Ishikawa (cell line): ENCODE measurements at regions not wholly inside any gene's neighbourhood (a gene's known extent, or its start where the extent isn't known, plus 50 kb on each side); places are given as distances from the start of the nearest gene placed in this dataset.

Experiments used
- CEBPB ChIP-seq: IDR thresholded peaks from 2 replicates; pipeline ENCODE4 v1.6.1; 2012
- CREB1 ChIP-seq: IDR thresholded peaks from 2 replicates; pipeline ENCODE4 v1.6.1; 2012; ENCODE audit warnings: low read depth
- EGR1 ChIP-seq: IDR thresholded peaks from 2 replicates; pipeline ENCODE4 v1.6.1; 2012
- EP300 ChIP-seq: IDR thresholded peaks from 2 replicates; pipeline ENCODE4 v1.6.1; 2012; ENCODE audit warnings: borderline replicate concordance
- FOXM1 ChIP-seq: IDR thresholded peaks from 2 replicates; pipeline ENCODE4 v1.6.1; 2012; ENCODE audit warnings: low read depth, borderline replicate concordance
- NFIC ChIP-seq: IDR thresholded peaks from 2 replicates; pipeline ENCODE4 v1.6.1; 2012
- RAD21 ChIP-seq: IDR thresholded peaks from 2 replicates; pipeline ENCODE4 v1.6.1; 2012; ENCODE audit warnings: low read depth
- TAF1 ChIP-seq: IDR thresholded peaks from 2 replicates; pipeline ENCODE4 v1.6.1; 2012; ENCODE audit warnings: low read depth, mild to moderate bottlenecking
- TCF12 ChIP-seq: IDR thresholded peaks from 2 replicates; pipeline ENCODE4 v1.6.1; 2012; ENCODE audit warnings: low read depth
- TEAD4 ChIP-seq: IDR thresholded peaks from 2 replicates; pipeline ENCODE4 v1.6.1; 2012
- YY1 ChIP-seq: IDR thresholded peaks from 2 replicates; pipeline ENCODE4 v1.6.1; 2012; ENCODE audit warnings: low read depth
- ZBTB7A ChIP-seq: IDR thresholded peaks from 2 replicates; pipeline ENCODE4 v1.6.1; 2012; ENCODE audit warnings: low read depth
- TF ChIP-seq, protein P1 (sequence below): IDR thresholded peaks from 2 replicates; pipeline ENCODE4 v1.6.1; 2012; ENCODE audit warnings: low read depth, mild to moderate bottlenecking
- TF ChIP-seq, protein P2 (sequence below): IDR thresholded peaks from 2 replicates; pipeline ENCODE4 v1.6.1; 2012
- TF ChIP-seq, protein P3 (sequence below): IDR thresholded peaks from 2 replicates; pipeline ENCODE4 v1.6.1; 2012

DNA sequence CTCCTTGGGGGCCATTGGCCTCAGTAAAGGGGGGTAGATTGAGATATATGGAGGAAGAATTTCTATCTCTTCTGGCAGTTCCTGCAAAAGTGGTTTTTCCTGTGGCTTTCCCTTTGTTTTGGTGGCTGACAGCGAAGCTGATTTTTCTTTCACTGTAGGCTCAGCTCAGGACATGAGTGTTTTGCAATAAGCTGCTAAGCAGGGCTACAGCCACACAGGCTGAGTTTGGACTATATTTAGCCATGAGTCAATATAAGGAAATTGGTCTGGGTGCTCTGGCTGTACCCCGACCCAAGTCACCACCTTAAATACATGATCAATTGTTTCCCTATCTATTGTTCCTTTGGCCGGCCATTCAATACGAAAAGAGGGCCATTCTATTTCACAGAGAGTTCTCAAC lies 212.7 kb upstream of the KCND2 start:
- no peak for TF ChIP-seq NFIC
- no peak for TF ChIP-seq EGR1
- no peak for TF ChIP-seq YY1
- no peak for TF ChIP-seq TAF1
- TF ChIP-seq EP300: no peak
- TF ChIP-seq CREB1: no peak
- TF ChIP-seq FOXM1: no peak
- TF ChIP-seq CEBPB: no peak
- no peak for TF ChIP-seq ZBTB7A
- TF ChIP-seq, protein P1, sequence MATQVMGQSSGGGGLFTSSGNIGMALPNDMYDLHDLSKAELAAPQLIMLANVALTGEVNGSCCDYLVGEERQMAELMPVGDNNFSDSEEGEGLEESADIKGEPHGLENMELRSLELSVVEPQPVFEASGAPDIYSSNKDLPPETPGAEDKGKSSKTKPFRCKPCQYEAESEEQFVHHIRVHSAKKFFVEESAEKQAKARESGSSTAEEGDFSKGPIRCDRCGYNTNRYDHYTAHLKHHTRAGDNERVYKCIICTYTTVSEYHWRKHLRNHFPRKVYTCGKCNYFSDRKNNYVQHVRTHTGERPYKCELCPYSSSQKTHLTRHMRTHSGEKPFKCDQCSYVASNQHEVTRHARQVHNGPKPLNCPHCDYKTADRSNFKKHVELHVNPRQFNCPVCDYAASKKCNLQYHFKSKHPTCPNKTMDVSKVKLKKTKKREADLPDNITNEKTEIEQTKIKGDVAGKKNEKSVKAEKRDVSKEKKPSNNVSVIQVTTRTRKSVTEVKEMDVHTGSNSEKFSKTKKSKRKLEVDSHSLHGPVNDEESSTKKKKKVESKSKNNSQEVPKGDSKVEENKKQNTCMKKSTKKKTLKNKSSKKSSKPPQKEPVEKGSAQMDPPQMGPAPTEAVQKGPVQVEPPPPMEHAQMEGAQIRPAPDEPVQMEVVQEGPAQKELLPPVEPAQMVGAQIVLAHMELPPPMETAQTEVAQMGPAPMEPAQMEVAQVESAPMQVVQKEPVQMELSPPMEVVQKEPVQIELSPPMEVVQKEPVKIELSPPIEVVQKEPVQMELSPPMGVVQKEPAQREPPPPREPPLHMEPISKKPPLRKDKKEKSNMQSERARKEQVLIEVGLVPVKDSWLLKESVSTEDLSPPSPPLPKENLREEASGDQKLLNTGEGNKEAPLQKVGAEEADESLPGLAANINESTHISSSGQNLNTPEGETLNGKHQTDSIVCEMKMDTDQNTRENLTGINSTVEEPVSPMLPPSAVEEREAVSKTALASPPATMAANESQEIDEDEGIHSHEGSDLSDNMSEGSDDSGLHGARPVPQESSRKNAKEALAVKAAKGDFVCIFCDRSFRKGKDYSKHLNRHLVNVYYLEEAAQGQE: no peak
- TF ChIP-seq, protein P2, sequence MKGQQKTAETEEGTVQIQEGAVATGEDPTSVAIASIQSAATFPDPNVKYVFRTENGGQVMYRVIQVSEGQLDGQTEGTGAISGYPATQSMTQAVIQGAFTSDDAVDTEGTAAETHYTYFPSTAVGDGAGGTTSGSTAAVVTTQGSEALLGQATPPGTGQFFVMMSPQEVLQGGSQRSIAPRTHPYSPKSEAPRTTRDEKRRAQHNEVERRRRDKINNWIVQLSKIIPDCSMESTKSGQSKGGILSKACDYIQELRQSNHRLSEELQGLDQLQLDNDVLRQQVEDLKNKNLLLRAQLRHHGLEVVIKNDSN: no peak
- no peak for TF ChIP-seq TEAD4
- TF ChIP-seq, protein P3, sequence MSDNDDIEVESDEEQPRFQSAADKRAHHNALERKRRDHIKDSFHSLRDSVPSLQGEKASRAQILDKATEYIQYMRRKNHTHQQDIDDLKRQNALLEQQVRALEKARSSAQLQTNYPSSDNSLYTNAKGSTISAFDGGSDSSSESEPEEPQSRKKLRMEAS: no peak
- TF ChIP-seq TCF12: no peak
- TF ChIP-seq RAD21: no peak

DNA sequence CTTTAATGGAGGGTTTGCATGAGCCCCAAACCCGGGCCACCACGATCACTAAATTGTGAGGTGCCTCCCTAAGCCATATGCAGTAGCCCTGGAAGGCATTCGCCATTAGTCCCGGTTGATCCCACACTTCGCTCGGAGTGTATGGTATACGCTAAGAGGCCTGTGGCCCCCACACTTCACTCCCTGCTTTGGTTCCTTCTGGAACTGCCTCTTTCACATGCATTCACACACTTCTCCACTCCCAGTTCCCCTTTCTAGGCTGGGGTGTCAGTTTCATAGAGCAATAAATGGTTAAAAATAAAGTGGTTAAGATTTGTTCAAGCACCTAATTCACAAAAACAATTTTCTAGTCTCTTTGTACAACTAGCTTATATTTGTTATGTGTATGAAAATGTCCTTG lies 212.1 kb upstream of the KCND2 start:
- TF ChIP-seq, protein P3: no peak
- TF ChIP-seq TAF1 (no peak), ZBTB7A (no peak), RAD21 (no peak), YY1 (no peak), CREB1 (no peak), FOXM1 (no peak), TCF12 (no peak), TEAD4 (no peak), EGR1 (no peak), CEBPB (no peak), NFIC (no peak), EP300 (no peak)
- TF ChIP-seq, protein P1: no peak
- TF ChIP-seq, protein P2: no peak

DNA sequence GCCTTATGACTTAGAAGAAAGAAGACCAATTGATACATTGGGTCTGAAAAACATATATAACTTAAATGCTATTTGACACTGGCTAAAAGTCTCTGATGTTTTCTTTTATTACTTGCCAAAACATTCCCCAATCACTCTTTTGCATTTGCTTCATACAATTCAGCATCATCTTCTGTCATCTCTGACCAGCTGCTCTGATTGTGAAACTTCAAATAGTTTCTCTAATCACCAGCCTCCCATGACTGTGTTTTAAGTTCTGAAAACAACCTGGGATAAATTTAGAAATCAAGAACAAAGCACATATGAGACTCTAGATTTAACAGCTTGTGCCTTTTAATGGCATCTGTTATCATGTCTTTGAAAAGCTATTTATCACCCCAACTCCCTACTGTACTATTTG lies 208.4 kb upstream of the KCND2 start:
- TF ChIP-seq, protein P1: no peak
- TF ChIP-seq NFIC (no peak), RAD21 (no peak), EGR1 (no peak), ZBTB7A (no peak), CEBPB (no peak), FOXM1 (no peak)
- TF ChIP-seq, protein P2: no peak

DNA sequence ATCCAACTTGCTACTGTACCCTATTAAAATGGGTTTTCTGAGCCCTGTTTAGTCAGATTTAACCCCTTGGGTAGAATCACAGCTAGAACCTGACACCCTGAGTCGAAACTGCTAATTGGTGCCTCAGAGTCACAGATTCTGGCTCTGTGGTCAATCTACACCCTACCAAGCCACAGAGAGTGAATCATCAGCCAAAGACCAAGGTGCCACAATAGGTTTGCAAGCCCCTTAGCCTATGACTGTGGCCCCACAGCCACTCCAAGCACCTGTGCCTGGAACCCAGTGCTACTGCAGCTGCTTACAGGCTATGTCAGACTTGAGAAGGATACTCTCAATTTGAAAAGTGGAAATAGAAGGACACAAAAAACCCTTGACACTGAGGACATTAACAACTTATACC lies 202.8 kb upstream of the KCND2 start:
- TF ChIP-seq TCF12 (no peak), EGR1 (no peak), RAD21 (no peak)
- TF ChIP-seq, protein P2: no peak

DNA sequence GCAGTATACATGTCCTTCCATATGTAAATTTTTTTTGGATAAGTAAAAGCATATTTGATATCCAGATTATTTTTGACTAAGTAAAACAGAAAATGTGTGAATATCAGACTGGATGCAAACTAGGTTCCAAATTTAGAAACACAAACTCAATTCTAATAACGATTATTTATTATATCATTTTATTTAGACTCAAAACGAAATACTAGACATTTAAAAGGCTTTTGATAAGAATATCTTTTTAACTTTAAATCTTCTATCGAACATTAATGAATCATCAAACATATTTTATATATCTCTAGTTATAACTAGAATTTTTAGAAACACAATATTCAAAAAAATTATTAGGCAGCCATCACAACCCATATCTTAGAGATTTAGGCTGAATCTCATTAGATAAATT lies 195.2 kb upstream of the KCND2 start:
- no peak for TF ChIP-seq NFIC
- TF ChIP-seq RAD21: no peak
- no peak for TF ChIP-seq YY1
- TF ChIP-seq CREB1: no peak
- TF ChIP-seq TAF1: no peak
- no peak for TF ChIP-seq FOXM1
- no peak for TF ChIP-seq EP300
- TF ChIP-seq, protein P1: no peak
- TF ChIP-seq, protein P2: no peak
- TF ChIP-seq, protein P3: no peak
- TF ChIP-seq EGR1: no peak
- TF ChIP-seq TEAD4: no peak
- TF ChIP-seq CEBPB: no peak
- TF ChIP-seq TCF12: no peak
